NCI-H1092 treated with DMSO at 0.1 percent for 48 hours (cell line): ENCODE measurements at regions not wholly inside any gene's neighbourhood (a gene's known extent, or its start where the extent isn't known, plus 50 kb on each side); places are given as distances from the start of the nearest gene placed in this dataset.

Source experiments
- DNase-seq: peaks from one replicate; lab custom pipeline; 2025; lab: John Stamatoyannopoulos, UW

DNA sequence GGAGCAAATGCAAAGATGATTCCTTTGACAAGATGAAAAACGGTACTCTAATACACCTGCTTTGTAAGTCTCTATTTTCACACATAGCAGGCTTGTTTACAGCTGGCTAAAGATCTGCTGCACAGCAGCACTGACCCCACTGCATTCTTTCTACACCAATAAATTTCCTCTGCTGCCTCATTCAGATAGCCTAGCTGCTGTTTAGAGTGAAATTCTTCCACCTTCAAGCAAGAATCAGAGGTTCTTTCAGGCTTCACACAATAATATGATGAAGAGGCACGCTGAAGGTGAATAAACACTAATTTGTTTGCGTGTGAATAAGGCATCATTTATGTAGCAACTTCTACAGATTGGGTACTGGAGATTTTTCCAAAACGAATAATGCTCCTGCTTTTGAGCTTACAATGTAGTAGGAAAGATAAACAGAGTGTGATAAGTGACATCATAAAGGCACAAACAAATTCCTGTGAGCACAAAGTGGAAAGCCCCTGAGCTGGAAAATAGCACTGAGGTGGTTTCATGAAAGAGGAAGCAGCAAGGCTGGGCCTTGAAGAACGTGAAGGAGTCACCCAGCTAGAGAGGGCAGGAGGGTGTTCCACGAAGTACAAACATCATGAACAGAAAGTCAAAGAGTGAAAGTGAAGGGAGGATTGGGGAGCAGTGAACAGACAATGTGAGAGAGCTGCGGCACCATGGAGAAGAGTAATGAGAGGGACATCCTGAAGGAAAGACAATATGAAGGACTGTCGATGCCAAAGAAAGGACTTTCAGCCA is 543.4 kb downstream of the CD83 start:
- no peak for DNase-seq

DNA sequence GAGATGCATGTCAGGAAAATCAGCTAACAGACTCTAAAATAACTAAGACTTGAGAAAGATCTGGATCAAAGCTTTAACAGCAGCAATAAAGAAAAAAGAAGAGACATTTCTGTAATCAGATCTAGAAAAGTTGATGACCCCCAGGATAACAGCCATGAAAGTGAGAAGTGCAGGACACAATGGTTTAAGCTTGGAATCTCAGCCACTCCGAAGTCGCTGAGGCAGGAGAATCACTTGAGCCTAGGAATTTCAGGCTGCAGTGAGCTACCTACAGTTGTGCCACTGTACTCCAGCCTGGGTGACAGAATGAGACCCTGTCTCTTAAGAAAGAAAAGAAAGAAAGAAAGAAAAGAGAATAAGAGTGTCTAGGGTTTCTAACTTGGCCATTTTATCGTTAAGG is 544.1 kb downstream of the CD83 start:
- DNase-seq = no peak

DNA sequence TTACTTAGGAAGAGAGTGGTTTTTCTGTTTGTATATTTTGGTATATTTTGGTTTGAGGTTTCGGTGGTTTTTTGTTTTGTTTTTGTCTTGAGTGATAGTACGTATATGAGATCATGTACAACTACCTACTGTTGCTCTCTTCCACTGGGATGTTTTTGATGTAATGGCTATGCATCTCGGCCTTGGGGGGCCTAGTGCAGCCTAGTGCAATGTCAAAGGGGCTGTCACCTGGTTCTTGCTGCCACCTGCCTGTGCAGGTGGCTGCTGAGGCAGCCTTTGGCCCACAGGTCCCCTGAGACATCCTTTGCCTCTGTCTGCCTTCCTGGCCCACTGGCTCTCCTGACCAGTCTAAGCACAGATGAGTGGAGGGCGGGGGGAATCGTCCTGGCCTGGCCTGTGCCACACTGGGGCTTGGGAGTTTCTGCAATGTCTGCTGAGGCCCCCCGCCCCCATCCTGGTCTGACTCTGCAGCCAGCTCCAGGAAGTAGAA is 546.6 kb downstream of the CD83 start:
- no peak for DNase-seq

DNA sequence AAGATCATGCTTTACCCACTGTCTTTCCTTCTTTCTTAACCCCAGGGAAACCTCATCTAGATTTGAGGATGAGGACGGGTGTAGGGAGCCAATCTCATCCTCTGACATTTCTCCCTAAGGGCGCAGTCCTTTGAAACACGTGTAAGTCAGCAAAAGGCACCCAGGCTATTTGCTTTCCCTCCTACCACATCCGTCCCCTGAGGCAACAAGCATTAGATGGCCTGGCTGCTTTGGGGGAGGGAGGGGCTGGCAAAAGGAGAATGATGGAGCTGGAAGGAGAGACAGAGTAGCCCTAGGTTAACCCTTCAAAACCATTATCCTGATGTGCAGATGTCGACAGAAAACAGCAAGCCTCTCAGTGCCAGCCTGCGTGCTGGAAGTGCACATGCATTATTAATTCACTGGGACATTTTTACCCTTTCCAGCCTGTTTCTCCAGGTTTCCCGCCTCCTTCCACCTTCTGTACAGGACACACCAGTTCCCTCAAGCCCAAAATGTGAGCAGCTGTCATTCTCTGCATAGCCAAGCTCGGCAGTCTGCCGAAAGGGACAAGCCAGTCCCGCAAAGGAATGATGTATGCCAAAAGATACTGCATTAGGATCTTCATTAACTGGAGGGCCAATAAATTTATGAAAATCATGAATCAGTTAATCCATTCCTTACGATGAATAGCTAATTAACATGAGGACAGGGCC is 547.2 kb downstream of the CD83 start:
- no peak for DNase-seq

DNA sequence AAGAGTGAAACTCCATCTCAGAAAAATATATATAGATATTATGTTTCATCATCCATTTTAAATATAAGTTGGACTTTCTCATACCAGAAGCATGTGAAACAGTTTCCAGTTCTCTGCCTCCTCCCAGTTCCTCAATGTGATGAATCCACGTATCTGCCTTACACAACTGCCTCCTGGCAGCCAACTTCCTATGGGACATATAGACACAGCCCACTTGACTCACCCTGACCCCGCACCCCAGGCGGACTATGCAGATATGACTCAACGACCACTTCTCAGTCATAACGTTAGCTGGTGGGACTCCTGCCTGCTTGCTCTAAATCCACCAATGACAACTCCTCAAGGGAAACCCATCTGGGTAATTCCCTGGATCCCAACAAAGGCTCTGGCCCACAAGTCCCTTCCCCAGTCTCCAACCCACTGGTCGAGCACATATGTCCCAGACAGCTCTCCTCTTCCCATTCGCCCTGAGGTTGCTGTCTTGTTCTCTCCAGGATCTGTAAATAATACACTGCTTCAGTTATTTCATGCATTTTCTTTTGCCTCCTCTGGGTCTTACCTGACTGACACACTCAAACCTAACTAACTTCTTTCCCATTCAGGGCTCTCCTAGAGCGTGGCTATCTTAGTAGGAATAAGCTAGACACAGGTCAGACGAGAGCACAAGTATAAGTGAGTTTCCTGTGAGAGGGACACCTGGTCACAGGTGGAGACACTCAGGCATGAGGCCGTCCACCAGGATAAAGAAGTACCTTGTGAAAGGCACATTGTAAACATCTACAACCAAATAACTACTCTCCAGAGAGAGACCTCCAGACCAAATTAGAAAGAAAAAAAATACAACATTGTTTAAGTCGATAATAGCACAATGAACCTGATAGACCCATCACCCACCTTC is 548.5 kb downstream of the CD83 start:
- no peak for DNase-seq

DNA sequence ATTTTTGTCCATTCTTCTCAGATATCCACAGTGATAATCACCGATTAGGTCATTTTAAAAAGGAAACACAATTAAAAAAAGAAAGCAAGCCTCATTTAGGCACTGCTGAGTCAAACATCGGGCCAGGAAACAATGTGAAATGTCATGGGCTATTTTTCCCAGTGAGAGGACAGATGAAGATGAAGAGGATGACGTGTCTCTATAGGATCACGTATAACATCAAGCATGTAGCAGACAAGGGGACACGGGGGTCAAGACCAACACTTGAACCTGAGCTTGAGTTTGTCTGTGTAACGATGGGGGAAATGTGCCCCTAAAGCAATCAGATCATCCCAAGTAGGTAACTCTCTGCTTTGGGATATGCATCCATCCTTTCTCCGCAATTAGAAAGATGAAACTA is 553.2 kb downstream of the CD83 start:
- no peak for DNase-seq

DNA sequence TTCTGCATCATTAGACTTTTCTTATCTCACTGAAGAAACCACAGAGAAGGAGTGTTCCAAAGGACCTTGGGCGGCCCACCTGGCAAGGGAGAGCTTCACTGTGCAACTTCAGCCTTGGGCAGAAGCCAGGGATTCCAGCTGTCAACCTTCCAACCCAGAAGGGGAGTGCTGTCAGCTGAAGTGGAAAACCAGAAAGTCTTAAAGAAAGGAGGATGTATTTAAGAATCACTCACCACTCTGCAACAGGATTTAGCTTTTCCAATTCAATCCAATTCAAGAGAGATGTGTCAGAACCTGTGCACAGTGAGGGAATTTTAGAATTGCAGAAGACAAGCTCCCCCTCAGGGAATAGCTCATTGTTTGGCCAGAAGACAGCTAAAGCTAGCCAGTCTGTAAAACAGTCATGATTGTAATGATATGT is 553.7 kb downstream of the CD83 start:
- no peak for DNase-seq

DNA sequence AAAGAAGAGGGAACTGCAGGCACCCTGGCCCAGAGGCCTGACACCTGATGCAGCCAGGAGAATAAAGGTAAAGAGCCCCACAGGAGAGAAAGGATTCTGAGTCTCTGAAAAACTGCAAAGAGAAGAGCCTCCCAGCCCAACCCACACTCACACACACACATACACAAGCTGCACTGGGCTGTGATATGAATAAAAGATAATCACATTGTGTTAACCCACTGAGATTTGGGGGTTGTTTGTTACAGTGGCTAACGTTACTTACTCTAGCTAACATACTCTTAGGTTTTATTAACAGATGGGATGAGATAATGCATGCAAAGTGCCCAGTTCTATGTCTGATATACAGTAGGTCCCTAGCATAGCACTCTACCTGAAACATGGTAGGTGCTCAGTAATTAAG is 554.4 kb downstream of the CD83 start:
- no peak for DNase-seq

DNA sequence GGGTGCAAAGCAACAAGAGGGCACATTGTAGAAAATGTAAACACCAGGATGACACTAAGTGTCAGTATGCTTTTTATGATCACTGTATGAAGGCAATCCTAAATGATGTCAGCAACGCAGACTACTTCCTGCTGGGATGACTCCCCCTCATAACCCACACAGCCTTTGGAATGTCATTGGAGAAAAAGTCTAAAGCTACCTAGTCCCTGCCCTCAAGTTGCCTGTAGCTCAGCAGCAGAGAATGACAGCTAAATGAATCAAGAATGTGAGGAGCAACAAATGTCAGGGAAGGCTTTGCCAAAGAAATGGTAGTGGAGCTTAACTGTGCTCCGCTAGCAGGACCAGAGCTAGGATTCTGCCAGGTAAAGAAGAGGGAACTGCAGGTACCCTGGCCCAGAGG is 555.6 kb downstream of the CD83 start:
- DNase-seq = no peak

DNA sequence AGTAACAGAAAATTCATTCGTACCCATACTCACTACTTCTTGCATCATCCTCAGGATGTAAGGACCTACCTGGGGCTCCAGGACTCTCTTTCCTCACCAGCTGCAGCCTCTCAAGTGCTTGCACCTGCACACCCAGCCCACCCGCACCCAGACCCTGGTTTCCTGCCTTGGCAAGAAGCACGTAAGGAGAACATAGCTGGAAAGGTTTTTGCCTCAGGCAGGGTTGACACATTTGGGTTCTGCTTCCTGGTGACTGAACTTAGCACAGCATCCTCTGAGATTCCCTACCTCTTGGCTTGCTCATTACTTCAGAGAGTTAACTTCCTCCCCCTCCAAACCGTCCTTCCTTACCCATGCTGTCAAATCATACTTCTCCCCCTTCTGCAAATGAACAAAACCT is 556.9 kb downstream of the CD83 start:
- no peak for DNase-seq

DNA sequence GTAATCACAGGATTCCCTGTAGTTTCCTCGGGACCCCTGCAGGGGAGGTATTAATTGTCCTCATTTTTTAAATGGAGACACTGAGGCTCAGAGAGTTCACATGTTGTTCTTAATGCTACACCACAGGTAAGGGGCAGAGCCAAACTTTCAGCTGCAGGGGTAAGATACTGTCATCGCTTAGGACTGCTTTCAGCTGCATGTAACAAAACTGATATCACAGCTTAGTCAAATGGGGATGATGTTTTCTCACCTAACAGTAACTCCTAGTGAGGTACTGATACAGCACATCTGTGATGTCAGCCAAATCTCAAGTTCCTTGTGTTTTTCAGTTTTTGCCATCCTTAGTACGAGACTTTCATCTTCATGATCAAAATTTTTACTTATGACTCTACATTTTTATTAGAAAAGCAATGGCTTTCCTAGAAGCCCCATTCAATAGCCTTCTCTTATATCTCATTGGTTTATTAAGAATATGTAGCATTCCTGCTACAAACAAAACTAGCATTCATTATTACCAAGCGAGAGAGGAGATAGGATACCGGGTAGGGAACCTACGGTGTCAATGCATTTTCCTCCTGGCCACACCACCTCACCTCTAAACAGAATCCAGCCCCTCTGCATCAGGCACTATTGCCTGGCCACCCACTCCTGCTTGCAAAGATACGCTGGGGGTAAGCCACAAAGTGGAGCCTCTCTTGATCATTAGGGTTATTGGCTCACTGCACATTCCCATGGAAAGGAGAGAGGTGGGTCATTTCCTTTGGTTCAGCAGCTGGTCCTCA is 557.5 kb downstream of the CD83 start:
- DNase-seq = no peak

DNA sequence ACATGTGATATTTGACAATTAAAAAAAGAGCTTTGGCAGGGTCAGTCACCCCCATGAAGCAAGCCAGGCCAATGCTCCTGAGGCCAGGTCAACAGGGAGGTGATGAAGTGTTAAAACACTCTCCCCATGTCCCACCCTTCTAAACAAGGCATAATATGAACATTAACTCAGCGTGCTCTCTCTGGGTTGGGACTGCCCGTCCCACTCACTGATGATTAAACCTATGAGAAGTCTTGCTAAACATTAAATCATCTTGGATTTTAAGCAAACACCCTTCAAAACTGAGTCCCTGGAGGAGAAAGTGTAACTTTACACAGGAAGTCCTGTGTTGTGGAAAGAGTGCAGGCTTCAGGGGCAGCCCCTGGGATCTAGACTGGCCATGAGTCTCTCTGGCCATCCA is 558.5 kb downstream of the CD83 start:
- no peak for DNase-seq

DNA sequence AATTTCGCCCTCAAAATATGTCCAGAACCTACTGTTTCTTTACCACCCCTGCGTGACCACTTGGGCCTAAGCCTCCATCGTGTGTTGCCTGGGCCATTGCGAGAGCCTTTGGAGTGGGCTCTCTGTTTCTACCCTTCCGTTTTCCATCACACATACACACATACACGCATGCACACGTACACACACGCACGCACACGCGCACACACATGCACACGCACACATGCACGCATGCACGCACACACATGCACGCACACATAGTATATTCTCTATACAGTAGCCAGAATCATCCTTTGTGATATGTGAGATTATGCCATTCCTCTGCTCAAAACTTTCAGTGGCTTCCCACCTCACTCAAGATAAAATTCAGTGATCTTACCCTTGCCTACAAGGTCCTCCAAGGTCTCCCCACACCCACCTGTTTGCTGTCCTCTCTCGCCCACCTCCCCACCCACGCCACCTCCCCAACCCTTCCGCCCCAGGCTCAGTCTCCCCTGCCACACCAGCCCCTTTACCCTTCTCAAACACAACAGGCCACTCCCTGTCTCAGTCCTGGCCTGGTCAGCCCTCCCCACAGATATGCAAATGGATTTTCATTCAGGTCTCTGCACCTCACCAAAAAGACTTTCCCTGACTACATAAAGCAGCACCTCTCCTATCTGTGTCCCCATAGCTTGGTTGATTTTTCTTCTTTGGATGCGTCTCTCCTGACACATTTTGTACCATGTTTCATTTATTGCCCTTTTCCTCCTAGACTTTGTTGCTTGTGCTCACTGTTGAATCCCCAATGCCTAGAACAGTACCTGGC is 559.6 kb downstream of the CD83 start:
- DNase-seq = no peak

DNA sequence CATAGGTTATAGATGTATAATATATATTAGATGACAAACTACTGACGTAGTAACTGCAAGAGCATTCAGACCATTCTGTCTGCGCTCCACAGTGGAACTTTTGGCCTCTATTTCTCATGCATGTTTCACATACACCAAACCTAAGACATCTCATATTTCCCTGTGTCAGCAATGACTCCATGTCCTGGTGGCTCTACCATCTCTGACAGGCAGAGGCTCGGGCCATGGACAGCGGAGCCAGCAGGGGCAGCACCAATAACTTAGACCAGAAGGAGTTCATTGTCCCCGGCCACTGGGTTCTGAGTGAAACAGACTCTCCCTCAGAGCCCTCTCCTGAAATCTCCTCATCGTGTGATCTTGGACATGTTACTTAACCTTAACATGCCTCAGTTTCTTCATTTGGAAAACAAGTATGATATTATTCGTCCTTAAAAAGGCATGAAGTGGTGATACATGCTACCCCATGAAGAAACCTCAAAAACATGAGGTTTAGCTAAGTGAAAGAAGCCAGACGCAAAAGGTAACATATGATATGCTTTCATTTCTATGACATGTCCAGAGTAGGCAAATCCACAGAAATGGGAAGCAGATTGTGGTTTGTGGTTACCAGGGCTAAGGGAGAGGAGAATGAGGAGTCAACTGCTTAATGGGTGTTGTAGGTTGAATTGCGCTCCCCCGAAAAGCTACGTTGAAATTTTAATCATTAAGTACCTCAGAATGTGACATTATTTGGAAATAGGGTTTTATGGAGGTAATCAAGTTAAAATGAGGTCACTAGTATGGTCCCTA is 564.0 kb upstream of the JARID2 start:
- DNase-seq = no peak

DNA sequence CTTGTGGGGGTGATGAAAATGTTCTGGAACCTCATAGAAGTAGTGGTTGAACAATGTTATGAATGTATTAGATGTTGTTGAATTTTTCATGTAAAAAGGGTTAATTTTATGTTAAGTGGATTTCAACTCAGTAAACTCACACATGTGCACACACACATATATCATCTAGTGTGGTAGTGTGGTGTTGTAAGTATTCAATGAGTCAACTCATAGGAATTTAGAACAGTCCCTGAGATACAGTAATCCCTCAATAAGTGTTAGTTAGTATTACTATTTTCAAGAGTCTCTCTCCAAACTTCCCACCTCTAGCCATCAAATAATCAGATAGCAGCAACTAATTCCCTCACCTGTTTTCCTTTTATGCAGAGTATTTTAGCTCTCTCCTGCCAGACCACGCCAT is 563.1 kb upstream of the JARID2 start:
- DNase-seq = no peak

DNA sequence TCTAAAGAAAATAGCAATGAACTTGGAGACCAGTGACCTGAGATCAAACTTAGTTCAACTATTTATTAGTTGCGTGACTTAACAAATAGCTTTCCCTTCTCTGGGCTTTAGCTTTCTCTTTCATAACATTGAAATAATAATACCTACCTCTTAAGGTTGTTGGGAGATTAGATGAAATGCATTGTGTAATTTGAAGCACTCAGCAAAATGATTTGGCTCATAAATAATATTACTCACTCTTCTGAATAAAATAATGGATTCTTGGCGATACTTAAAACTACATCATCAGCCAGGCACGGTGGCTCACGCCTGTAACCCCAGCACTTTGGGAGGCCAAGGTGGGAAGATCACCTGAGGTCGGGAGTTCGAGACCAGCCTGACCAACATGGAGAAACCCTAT is 556.2 kb upstream of the JARID2 start:
- no peak for DNase-seq

DNA sequence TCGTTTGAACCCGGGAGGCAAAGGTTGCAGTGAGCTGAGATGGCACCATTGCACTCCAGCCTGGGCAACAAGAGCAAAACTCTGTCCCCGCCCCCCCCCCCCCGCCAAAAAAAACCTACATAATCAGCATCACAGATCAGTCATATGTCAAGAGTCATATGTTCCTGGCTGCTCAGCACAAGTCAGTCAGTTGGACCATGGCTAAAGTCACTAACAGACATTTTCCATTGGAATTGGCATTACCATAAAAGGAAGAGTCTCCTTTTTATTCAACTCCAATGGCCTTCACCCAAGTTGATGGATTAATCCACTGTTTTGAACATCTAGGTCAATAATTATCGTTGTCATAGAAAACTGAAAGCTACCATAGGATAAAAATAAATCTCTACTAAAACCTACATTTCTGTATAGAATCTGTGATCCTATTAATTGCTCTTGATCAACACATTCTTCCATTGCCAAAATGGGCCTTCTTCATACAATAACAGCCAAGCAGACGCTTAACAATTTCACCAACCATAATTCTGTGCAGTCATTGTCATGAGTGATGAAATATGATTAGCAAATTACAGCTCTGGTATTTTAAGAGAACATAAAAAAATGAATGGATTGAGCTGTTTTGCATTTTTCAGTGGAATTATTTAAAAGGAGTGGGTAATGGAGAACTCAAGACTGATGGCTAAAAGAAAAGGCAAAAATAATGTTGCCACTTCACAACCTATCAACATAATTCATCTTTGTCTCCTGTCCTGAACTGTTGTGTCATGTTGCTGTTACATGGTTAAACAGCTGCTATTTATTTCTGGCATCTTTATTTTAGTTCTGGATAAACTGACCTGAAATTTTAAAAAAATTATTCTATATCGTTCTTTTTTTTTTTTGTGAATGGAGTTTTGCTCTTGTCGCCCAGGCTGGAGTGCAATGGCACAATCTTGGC is 555.5 kb upstream of the JARID2 start:
- DNase-seq = no peak

DNA sequence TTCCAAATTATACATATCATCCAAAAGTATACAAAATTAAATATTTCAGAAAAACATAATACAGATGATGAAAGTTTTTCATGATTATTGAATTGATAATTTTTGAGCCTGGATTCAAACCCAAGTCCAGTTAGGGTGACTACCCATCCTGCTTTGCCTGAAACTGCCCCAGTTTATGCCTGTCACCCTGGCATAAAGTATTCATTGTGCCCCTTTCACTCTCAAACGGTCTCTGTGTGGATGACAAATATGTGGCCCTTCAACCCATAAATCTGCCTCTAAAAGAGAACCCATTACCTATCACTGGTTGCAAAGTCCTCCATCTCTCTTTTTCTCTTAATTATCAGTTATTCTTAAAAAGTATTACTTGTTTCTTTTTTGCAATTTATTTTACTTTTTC is 553.7 kb upstream of the JARID2 start:
- DNase-seq = no peak
